ENCODE measurements at regions not wholly inside any gene's neighbourhood (a gene's known extent, or its start where the extent isn't known, plus 50 kb on each side); places are given as distances from the start of the nearest gene placed in this dataset.

- DNase-seq (ENCODE audit: low spot score): no peak
Observed at GRCh38 chr2:215771241-215771640, 242.1 kb downstream of the MREG start.

GRCh38 chr2:215770668-215771067, 242.7 kb downstream of the MREG start:
- DNase-seq (ENCODE audit: low spot score): no peak

- DNase-seq (ENCODE audit: low spot score): no peak
Observed at GRCh38 chr2:215769246-215769645, 244.1 kb downstream of the MREG start.

- no peak for DNase-seq (ENCODE audit: low spot score)
Observed at GRCh38 chr2:215767625-215768024, 245.7 kb downstream of the MREG start.

GRCh38 chr2:215765729-215766360, 247.5 kb downstream of the MREG start:
- no peak for DNase-seq (ENCODE audit: low spot score)

GRCh38 chr2:215764441-215765048, 248.8 kb downstream of the MREG start:
- DNase-seq (ENCODE audit: low spot score): peak; percentile 35

GRCh38 chr2:215760557-215760956, 252.8 kb downstream of the MREG start:
- DNase-seq (ENCODE audit: low spot score): no peak

GRCh38 chr2:215760091-215760490, 253.3 kb downstream of the MREG start:
- DNase-seq (ENCODE audit: low spot score): no peak

- no peak for DNase-seq (ENCODE audit: low spot score)
Observed at GRCh38 chr2:215758691-215759090, 254.7 kb downstream of the MREG start.

- DNase-seq (ENCODE audit: low spot score): no peak
Observed at GRCh38 chr2:215756346-215756730, 257.0 kb downstream of the MREG start.

- no peak for DNase-seq (ENCODE audit: low spot score)
Observed at GRCh38 chr2:215755641-215756345, 257.6 kb downstream of the MREG start.

- no peak for DNase-seq (ENCODE audit: low spot score)
Observed at GRCh38 chr2:215754546-215754945, 258.8 kb downstream of the MREG start.

- no peak for DNase-seq (ENCODE audit: low spot score)
Observed at GRCh38 chr2:215753808-215754207, 259.5 kb downstream of the MREG start.

GRCh38 chr2:215752991-215753390, 260.4 kb downstream of the MREG start:
- no peak for DNase-seq (ENCODE audit: low spot score)

GRCh38 chr2:215752436-215752835, 260.9 kb downstream of the MREG start:
- DNase-seq (ENCODE audit: low spot score): no peak

GRCh38 chr2:215751911-215752272, 261.5 kb downstream of the MREG start:
- DNase-seq (ENCODE audit: low spot score): no peak

GRCh38 chr2:215751200-215751910, 262.0 kb downstream of the MREG start:
- peak; percentile 36 for DNase-seq (ENCODE audit: low spot score)

GRCh38 chr2:215750763-215751162, 262.6 kb downstream of the MREG start:
- no peak for DNase-seq (ENCODE audit: low spot score)

- peak; percentile 65 for DNase-seq (ENCODE audit: low spot score)
Observed at GRCh38 chr2:215749092-215749957, 264.0 kb downstream of the MREG start.

- DNase-seq (ENCODE audit: low spot score): no peak
Observed at GRCh38 chr2:215748446-215748845, 264.9 kb downstream of the MREG start.

GRCh38 chr2:215746887-215747615, 266.3 kb downstream of the MREG start:
- DNase-seq (ENCODE audit: low spot score): no peak
